ENCODE measurements at regions not wholly inside any gene's neighbourhood (a gene's known extent, or its start where the extent isn't known, plus 50 kb on each side); places are given as distances from the start of the nearest gene placed in this dataset.

- TF ChIP-seq TARDBP (IDR thresholded peaks at IDR 0.05) (no peak), BHLHE40 (IDR thresholded peaks at IDR 0.05; ENCODE audit: borderline replicate concordance) (no peak), CTBP1 (IDR thresholded peaks at IDR 0.05; ENCODE audit: borderline replicate concordance) (no peak), PKNOX1 (IDR thresholded peaks at IDR 0.05) (no peak)
- POLR2A ChIA-PET: no interaction called here
- CTCF ChIA-PET: no interaction called here
- DNase-seq (ENCODE audit: extremely low spot score): no peak
These were observed 523.2 kb downstream of the MATN1 start for GRCh38 chr1:30200161-30200560.

DNA sequence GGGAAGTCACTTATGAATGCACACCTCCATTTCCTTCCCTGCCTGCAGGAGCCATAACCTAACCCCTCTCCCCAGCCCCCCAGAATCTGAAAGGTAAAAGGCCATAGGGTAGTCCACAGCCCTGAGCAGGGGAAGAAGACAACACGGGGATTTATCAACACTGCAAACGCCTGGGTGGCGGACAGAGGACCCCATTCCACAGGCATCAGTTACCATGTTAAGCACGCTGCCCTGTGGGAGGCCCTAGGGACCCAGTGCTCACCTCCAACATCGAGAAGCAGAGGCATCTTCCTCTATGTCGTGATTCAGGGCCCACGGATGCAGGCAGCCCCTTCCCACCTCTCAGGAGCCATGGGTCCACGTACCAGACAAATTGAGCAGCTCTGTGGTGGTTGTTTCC is 523.8 kb downstream of the MATN1 start:
- ChIA-PET CTCF (no interaction called here), POLR2A (no interaction called here)
- no peak for DNase-seq (ENCODE audit: extremely low spot score)
- TF ChIP-seq ZNF384 (IDR thresholded peaks at IDR 0.05) (no peak), HDGF (IDR thresholded peaks at IDR 0.05; ENCODE audit: borderline replicate concordance) (no peak), SP1 (IDR thresholded peaks at IDR 0.05) (no peak), SUZ12 (IDR thresholded peaks at IDR 0.05) (no peak), L3MBTL2 (conservative IDR thresholded peaks at IDR 0.05) (no peak), ARNT (IDR thresholded peaks at IDR 0.05) (no peak), FOXK2 (IDR thresholded peaks at IDR 0.05) (no peak), LEF1 (IDR thresholded peaks at IDR 0.05; ENCODE audit: borderline replicate concordance) (no peak), FOXA1 (IDR thresholded peaks at IDR 0.05) (no peak)

DNA sequence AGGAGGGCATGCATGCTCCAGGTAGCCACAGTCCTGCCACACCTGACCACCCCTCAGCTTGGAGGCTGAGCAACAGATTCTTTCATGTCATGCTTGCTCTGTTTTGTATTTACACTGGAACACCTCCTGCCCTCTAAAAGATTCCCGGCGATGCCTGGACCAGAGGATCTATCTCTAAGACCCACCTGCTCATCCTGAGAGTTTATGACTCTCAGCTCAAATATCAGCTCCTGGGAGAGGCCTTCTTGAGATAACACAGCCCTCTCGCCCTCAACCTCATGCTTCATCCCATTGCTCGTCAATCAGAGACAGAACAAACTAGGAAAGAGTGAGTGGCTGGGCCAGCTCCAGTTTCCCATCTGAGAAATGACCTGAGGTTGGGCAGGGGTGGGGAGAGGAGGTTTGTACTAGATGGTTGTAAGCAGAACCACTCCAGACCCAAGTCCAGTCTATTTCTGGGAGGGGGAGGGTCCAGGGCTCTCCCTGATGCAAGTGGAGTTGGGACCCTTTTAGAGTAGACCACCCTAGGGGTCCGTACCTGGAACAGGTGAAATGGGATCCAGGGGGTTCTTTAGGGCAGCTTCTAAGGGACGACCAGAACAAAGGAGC is 524.5 kb downstream of the MATN1 start:
- POLR2A ChIA-PET: no interaction called here
- no peak for TF ChIP-seq ELF4 (IDR thresholded peaks at IDR 0.05)
- TF ChIP-seq NFRKB (IDR thresholded peaks at IDR 0.05): no peak
- no peak for TF ChIP-seq FOXA1 (IDR thresholded peaks at IDR 0.05)
- no peak for TF ChIP-seq CTBP1 (IDR thresholded peaks at IDR 0.05; ENCODE audit: borderline replicate concordance)
- TF ChIP-seq FOXM1 (IDR thresholded peaks at IDR 0.05; ENCODE audit: borderline replicate concordance): no peak
- no peak for TF ChIP-seq LEF1 (IDR thresholded peaks at IDR 0.05; ENCODE audit: borderline replicate concordance)
- CTCF ChIA-PET: no interaction called here
- DNase-seq (ENCODE audit: extremely low spot score): peak; percentile 6

DNA sequence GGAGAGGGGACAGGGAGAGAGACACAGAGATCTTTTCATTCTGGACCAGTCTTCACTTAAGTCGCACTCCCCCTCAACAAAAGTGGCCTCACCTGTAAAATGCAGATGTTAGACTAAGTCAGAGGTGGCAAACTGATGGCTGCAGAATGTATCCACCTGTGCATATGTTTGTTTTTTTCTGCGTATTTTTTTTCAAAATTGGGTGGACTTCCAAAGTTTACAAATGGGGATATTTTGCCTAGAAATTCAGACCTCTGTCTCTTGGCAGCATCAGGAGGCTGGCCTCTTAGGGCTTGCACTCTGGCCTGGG is 525.0 kb downstream of the MATN1 start:
- POLR2A ChIA-PET: no interaction called here
- CTCF ChIA-PET: no interaction called here
- TF ChIP-seq PKNOX1 (IDR thresholded peaks at IDR 0.05) (no peak), LEF1 (IDR thresholded peaks at IDR 0.05; ENCODE audit: borderline replicate concordance) (no peak), FOXA1 (IDR thresholded peaks at IDR 0.05) (no peak), ELF4 (IDR thresholded peaks at IDR 0.05) (no peak), L3MBTL2 (conservative IDR thresholded peaks at IDR 0.05) (no peak), SP1 (IDR thresholded peaks at IDR 0.05) (no peak), FOXM1 (IDR thresholded peaks at IDR 0.05; ENCODE audit: borderline replicate concordance) (no peak), ZNF384 (IDR thresholded peaks at IDR 0.05) (no peak), TARDBP (IDR thresholded peaks at IDR 0.05) (no peak), SUZ12 (IDR thresholded peaks at IDR 0.05) (no peak), FOXK2 (IDR thresholded peaks at IDR 0.05) (no peak), BHLHE40 (IDR thresholded peaks at IDR 0.05; ENCODE audit: borderline replicate concordance) (no peak), ARNT (IDR thresholded peaks at IDR 0.05) (no peak)
- no peak for DNase-seq (ENCODE audit: extremely low spot score)

DNA sequence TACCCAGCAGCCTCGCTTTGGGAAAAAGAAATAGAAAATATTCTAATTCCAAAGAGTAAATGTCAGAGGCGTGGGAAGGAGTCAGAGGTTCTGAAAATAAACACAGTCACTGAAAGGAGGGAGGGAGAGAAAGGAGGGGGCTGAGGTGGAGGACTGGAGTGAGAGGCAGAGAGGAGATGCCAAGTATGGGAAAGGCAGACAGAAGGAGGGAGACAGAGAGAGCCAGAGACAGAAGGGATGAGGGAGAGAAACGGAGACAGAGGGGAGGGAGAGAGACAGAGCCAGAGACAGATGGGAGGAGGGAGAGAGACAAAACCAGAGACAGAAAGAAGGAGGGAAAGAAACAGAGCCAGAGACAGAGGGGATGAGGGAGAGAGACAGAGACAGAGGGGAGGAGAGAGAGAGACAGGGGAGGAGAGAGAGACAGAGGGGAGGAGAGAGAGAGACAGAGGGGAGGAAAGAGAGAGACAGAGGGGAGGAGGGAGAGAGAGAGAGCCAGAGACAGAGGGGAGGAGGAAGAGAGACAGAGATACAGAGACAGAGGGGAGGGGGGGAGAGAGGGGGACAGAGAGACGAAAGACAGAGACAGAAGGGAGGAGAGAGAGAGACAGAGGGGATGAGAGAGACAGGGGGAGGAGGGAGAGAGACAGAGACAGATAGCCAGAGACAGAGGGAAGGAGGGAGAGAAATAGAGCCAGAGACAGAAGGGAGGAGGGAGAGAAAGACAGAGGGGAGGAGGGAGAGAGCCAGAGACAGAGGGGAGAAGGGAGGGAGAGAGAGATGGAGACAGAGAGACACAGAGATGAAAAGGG is 525.5 kb downstream of the MATN1 start:
- TF ChIP-seq ELF4 (IDR thresholded peaks at IDR 0.05) (no peak), L3MBTL2 (conservative IDR thresholded peaks at IDR 0.05) (no peak)
- no peak for DNase-seq (ENCODE audit: extremely low spot score)
- ChIA-PET CTCF (no interaction called here), POLR2A (no interaction called here)

- TF ChIP-seq LEF1 (IDR thresholded peaks at IDR 0.05; ENCODE audit: borderline replicate concordance): no peak
- TF ChIP-seq SUZ12 (IDR thresholded peaks at IDR 0.05): no peak
- TF ChIP-seq NFRKB (IDR thresholded peaks at IDR 0.05): no peak
- no peak for TF ChIP-seq L3MBTL2 (conservative IDR thresholded peaks at IDR 0.05)
- no peak for TF ChIP-seq HDGF (IDR thresholded peaks at IDR 0.05; ENCODE audit: borderline replicate concordance)
- no peak for TF ChIP-seq CTBP1 (IDR thresholded peaks at IDR 0.05; ENCODE audit: borderline replicate concordance)
- TF ChIP-seq FOXA1 (IDR thresholded peaks at IDR 0.05): no peak
- no peak for TF ChIP-seq PKNOX1 (IDR thresholded peaks at IDR 0.05)
- no peak for TF ChIP-seq FOXM1 (IDR thresholded peaks at IDR 0.05; ENCODE audit: borderline replicate concordance)
- no peak for TF ChIP-seq ARNT (IDR thresholded peaks at IDR 0.05)
- no peak for TF ChIP-seq SP1 (IDR thresholded peaks at IDR 0.05)
- TF ChIP-seq TARDBP (IDR thresholded peaks at IDR 0.05): no peak
- TF ChIP-seq BHLHE40 (IDR thresholded peaks at IDR 0.05; ENCODE audit: borderline replicate concordance): no peak
- TF ChIP-seq FOXK2 (IDR thresholded peaks at IDR 0.05): no peak
- TF ChIP-seq ZNF384 (IDR thresholded peaks at IDR 0.05): no peak
- no peak for TF ChIP-seq ELF4 (IDR thresholded peaks at IDR 0.05)
- DNase-seq (ENCODE audit: extremely low spot score): no peak
- ChIA-PET POLR2A (no interaction called here), CTCF (no interaction called here)
These were observed 526.3 kb downstream of the MATN1 start for GRCh38 chr1:30196872-30197638.
